HG02623 (cell line): ENCODE measurements at regions not wholly inside any gene's neighbourhood (a gene's known extent, or its start where the extent isn't known, plus 50 kb on each side); places are given as distances from the start of the nearest gene placed in this dataset.

Experiments used
- ATAC-seq: cut with Tn5 transposase; IDR thresholded peaks from one replicate; pipeline ENCODE4 v1.9.1; 2021; ENCODE audit warnings: moderate library complexity; ENCODE audit not compliant: unreplicated experiment

DNA sequence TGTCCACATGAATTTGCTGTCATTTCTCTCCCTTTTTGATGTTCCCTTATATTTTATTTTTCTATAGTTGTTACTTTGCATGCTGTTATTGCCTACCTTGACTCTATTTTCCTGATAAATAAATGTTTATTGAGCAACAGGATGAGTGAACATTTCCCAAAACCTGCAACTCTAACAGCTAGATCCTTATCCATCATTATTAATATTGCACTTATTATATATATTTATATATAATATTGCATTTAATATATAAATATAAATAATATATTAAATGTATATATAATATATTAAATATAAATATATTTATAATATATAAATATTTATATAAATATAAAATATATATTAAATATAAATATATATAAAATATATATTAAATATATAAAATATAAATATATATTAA, 436.1 kb upstream of the MMADHC start:
- ATAC-seq = no peak

DNA sequence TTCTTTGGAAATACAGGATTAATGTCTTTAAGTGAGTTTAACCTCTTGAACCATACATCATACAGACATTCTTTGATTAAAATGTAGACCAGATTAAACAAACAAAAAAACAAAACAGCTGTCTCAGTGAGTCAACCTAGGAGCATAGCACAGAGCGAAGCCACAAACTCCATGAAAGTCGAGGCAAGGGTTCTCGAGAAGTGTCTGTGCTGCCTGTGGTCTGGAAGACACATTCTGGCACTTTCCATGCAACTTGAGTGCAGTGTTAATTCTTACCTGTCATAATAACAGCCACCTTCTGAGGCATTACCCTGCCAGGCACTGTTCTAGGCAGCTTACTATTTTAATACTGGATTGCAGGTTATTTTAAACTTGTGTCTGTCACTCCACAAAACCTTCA, 435.5 kb upstream of the MMADHC start:
- ATAC-seq = no peak

DNA sequence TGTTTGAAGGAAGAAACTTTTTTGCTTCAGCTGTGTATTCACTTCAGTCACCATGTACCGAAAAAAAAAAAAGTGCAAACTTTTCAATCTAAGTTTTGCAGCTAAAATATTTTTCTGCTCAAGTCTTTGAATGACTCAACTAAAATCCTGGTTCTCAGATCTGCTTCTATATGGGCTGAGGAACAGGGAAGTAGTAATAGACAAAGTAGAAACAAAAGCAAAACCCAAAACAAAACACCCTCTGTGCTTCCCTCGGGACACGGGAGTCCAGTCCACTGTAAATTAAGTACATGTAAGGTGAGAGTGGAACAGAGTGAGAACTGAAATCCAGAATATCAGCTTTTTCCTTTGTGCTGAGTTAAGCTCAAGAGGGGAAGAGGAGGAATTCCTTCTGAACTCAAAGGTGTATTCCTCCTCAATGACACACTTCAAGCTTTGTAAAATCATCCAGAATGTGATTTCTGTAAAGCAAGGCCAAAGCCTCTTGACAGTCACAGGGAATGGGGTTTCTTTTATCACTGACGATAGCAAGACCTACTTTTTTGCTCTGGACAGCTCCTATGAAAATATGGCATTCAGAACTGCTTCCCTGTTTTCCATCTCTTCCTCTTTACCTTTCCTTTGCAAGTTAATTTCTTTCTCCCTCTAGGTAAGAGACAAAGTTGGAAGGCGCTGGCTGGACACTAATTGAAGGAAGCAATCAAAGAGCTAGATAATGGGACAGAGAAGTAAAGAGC, 433.5 kb upstream of the MMADHC start:
- no peak for ATAC-seq

DNA sequence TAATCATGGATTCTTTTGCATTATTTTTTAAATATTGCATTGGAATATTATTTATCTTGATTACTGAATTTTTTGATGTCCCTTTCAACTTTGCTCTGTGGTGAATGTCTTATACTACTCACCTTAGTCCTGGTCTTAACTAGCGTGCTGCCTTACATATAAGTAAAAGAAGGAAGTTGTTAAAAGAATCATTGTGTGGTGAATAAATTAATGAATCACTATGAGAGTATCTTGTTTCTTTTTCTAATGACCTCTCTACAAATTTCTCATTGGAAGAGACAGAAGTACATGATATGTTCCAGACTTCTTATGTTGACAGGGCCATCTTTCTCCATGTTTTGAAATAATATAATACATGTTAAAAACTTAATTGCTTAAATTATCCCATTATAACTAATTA, 432.6 kb upstream of the MMADHC start:
- no peak for ATAC-seq

DNA sequence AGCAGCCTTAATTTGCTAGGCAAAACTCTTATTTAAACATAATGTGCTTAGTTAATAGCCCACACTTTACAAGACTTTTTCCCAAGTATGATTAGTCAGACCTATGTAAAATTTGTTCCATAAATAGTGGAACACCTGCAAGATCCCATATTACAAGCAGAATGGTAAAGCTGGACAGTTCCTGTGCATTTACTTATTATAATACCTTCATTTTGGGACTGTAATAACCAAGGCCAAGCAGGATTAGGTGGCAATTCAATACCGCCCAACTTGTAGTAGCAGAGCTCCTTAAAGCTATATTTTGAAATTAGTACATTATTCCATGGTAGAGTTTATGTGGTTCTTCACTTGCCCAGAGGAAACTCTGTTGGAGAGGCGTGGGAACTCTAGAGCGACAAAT, 431.5 kb upstream of the MMADHC start:
- ATAC-seq = no peak

DNA sequence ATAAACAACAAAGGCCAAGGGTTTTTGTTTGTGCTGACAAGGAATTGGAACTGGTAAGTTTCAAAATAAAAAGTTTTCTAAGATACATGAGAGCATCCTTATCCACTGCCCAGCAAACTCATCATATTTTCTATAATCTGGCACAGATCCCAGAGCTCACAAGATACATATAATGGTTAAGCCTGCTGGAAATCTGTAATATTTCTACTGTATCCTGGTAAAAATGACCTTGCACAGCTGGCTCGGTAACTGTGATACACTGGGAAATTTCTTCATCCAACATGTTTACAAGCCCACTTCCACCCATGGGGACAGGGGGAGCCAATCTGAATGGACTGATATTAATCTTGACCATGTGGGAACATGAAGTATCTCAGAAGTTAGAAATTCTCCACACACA, 425.4 kb upstream of the MMADHC start:
- ATAC-seq = no peak

DNA sequence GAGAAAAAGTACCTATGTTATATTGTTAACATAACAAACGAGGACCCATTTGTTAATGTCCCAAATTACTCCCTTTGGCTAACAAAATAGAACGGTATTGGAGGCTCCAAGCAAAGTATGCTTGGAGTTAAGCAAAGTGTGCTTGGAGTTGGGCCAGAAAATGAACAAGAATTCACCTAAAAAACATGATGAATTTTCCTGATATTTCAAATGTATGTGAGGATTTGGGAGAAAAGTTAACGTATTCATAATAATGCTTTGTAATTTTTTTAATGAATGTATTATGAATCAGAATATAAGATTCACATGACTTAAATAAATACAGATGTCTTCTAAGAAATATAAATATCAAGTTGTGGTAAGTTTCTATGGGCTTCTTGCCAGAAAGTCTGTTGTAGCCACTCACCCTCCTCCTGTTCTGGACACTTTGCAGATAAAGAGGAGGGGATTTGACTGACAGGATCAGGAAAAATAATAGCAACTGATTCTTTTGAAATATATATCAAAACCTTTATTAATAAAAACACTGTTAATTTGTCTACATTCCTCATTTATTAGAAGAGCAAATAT, 423.7 kb upstream of the MMADHC start:
- ATAC-seq = no peak

DNA sequence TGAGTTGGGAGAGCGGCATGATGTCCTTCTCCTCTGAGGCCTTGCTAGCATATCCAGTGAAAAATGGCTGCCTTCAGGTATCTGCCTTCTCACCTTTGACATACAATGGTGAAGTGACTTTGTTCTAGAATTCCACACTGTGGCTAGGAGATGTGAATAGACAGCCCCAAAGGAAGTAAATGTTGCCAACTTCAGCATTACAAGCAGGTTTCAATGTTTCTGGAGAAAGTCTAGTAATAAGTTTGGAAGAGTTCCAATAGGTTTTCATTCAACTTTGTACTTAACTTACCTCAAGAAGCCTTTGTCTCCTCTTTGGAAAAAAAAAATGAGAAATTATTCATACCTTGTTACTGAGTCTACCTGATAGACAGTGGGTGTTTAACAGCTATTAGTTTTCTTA, 421.3 kb upstream of the MMADHC start:
- no peak for ATAC-seq

DNA sequence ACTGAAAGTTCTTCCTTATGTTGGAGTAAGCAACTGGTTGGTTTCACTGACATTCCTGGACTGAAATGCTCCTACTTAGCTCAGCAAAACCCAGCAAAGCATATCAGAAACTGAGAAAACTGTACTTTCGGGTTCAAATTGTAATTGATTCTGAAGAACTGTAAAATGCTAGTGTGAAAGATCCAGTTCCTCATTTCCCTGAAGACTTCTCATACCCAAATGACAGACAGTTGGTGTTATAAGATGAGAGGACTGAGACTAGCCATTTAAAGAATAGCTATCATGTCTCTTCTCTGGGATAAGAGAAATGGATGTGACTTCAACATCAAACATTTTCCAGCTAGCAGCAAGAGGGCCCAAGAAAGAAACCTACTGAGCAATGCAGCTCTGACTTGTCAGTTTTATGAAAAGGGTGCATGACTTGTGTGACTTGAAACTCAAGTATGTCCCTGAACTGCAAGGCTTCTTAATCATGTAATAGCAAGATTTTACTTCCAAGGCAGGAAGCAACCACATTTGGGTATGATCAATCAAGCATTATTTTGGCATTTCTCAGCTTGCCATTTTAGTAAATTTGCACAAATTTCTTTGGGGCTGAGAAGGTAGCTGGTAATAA, 420.3 kb upstream of the MMADHC start:
- ATAC-seq = no peak

DNA sequence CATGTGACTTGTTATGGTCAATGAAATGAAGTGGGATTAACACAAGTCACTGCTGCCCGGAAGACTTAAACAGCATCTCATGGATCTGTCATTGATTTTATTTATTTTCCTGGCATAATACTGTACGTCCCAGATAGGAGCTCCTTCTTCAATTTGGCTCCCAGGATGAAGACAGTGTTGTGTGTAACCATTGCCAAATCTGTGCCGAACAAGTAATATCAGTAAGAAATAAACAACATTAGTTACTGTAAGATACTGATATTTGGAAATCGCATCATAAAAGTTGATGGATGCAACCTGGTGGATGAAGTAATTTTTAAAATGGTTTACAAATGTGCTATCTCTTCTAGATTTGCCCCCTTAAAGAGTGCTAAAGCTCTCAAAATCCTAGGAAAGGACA, 419.0 kb upstream of the MMADHC start:
- ATAC-seq = no peak

DNA sequence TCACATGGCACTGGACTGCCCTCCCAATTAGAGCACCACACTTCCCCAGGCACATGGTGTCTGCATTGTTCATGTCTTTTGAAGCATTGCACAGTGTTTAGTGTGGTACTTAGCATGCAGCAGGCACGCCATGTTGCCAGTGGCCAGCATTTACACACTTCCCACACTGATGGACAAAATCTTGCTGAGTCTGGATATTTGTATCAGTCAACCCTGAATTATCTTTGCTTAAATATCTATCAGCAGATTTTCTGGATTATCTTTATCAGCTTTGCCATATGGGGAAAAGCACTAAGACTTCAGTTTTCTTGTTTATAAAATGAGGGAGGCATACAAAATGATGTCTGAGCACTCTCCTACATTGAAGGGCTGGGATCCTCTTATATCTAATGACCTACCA, 416.0 kb upstream of the MMADHC start:
- ATAC-seq = no peak

DNA sequence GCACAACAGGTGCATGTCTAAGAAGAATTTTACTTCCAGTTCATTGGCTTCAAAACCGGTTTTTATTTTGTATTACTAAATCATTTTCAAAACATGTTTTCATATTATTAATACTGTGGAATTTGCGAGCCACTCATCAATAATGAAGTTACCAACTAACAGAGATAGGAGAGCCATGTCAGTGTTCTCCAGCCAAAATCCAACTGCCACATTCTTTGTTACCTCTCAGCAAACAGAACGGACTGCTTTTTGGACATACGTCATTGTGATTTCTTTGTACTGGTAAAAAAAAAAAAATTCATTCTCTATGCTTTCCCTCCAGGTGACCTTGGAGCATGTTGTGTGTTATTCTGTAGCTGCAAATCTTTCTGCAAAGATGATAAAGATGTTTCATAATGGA, 414.2 kb upstream of the MMADHC start:
- ATAC-seq = no peak

DNA sequence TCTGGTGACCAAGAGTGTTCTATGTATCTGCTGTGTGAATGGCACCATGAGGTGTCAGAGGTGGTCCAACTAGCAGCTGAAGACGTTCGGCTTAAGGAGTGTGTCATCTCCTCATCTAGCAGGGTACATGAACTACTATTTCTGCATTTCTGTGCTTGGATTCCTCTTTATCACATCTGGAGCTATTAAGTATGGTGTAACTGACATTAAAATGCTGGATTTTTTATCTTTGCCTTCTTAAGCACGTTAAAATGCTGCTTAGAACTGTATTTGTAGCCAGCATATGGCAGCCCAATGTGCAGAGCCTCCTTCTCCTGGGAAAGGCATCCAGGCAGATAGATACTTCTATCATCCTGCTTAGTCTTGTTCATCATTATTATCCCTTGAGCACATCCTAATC, 409.3 kb upstream of the MMADHC start:
- ATAC-seq = no peak

DNA sequence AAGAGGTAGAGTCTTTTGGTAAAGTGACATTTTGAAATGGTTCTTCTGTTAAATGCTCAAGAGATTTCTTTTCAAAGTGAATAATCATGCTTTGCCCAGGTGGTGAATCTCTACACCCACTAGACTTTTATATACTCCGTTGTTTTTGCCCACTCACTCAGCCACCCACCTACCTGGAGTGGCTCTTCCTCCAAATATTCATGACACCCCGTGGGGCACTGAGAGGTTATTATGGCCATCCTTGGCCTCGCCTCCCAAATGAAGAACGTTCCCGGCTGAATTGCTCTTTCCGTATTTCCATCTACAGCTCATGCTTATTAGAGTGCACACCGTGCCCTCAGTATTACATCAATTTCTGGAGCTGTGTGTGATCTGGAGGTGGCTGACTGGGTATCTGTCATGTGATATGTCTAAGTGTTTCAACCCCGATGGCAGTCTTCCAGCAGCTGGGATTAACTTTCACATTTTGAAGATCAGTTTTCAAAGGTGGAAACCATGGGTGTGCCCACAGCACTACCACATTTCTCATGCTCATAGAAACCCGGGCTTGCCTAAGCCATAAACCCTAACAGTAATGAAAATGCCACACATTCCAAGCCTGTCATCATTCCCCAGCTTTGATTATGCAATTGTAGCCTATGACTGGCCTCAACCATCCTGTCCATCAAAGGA, 406.6 kb upstream of the MMADHC start:
- no peak for ATAC-seq

DNA sequence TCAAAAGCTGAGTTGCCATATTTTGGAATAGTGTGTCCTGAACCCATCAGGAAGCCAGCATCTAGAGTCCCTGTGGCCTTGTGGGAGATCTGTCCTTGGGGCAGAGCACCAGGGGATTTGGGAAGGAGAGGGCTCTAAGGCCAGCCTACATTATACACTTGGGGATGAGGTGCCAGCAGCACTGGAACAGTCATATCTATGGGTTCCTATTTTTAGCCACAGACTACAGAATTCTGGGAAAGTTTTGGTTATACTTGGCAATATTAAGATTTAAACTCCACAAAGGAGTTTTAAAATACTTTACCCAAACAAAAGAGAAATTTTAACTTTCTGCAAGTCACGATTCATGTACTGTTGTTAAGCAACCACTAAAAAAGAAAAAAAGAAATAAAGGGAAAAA, 405.7 kb upstream of the MMADHC start:
- ATAC-seq = no peak

DNA sequence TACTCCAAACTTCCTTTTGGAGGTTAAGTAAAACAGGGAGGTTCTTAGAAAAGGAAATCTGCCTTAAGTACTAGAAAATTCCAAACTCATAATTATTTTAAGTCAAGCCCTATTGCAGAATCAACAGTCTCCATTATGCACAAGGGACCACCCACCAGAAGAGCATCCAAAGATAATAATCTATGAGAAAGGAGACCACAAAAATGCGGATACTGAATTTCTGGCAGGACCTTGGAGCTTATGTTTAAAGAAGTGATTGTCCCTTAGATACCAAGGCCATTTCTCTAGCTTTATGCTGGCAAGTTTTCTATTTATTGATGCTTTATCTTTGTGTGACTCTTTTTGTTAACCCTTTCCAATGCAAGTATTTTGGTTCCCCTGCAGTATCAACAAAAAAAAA, 404.0 kb upstream of the MMADHC start:
- no peak for ATAC-seq

DNA sequence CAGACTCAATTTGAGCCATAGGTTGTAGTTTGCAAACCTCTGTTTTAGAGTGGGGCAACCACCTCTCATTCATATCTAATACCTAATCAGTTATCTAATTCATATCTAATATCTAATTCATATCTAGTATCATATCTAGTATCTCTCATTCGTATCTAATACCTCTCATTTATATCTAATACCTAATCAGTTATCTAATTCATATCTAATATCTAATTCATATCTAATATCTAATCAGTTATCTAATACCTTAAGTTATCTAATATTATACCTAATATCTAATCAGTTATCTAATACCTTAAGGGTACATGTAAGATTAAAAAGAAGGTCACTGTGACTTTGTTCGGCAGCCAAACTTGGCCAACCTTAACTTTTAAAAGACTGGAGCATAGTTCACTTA, 403.4 kb upstream of the MMADHC start:
- ATAC-seq = no peak

DNA sequence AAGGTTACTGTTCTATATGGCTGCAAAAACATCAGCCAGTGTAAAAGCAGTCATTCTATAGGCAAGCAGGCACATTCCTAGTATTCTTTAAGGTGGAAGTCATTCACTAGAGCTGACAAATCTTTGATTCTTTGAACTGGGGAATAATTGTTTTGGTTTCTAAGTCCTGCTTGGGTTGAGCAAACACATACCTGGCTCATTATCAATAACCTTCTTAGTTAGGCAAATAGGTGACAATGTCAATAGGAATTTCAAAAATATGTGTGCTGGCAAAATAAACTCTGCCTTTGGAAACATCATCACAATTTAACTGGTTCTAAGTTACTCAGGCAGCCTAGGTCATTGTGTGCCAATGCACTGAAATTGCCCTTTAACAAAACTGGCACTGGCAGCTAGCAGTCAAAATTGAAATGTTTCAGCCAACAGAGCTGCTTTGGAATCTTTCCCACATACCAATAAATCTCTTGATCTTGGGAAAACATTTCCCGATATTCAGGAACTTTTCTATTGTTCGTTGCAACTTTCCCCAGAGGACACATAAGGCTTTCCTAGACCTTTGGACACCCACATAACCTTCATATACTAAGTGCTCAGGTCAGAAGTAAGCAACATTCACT, 402.0 kb upstream of the MMADHC start:
- no peak for ATAC-seq

DNA sequence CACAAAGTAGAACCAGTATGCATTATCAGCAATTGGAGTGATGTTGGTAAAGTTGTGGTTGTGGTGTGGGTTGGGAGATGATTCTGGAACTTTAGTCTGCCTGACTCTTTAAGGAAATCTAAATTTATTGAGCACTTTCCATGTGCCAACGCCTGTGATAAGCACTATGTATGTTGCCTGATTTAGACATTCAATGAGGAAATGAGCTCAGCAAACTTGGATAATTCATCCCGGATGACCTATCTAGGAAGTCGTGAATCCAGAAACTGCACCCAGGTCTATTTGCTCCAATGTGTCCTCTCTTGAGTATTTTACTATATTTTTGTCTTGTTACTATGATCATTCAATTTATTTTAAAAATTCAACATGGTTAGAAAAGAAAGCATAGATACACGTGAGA, 400.8 kb upstream of the MMADHC start:
- ATAC-seq = no peak

DNA sequence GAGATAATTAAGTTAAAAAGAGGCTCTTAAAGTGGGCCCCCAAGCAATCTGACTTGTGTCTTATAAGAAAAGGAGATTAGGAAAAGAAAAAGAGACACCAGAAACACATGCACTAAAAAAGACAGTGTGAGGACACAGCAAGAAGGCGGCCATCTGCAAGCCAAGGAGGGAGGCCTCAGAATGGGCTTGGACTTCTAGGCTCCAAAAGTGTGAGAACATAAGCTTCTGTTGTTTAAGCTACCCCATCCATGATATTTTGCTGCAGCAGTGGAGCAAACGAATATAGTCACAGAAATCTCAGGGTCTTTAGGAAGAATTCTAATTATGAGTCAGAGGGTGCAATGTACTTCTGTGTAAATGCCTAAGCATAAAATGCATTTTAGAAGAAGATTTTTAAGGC, 399.3 kb upstream of the MMADHC start:
- no peak for ATAC-seq

DNA sequence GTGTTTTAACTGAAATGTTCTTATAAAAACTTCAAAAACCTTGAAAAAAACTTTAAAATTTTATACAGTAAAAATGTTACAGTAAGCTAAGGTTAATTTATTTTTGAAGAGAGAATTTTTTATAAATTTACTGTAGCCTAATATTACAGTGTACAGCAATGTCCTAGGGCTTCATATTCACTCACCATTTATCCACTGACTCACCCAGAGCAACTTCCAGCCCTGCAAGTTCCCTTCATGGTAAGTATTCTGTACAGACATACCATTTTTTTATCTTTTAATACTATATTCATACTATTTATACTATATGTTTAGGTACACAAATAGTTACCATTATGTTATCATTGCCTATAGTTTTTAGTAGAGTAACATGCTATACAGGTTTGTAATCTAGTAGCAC, 396.7 kb upstream of the MMADHC start:
- ATAC-seq = no peak

DNA sequence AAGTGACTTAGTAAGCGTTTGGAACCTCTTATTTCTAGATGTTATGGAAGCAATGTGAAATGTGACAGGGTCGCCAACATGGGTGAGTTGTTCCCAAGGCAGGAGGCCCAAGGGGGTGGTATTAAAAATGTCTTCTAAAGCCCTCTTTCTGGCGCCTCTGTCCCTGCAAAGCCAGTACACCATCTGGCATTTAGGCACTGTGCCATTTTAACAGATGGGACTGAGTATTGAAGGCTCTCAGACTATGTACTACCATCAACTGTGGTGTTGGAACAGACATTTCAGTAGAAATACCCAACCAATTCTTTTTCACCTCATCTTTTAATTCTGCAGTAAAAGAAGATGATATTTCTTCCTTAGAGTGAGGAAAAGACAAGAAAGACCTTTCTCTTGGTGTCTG, 384.5 kb upstream of the MMADHC start:
- no peak for ATAC-seq
